HepG2 (cell line): ENCODE measurements at regions not wholly inside any gene's neighbourhood (a gene's known extent, or its start where the extent isn't known, plus 50 kb on each side); places are given as distances from the start of the nearest gene placed in this dataset.

Source experiments
- ATAC-seq: fragments of 200-7000 bp; cut with Tn5 transposase; 3 replicates; pipeline ENCODE4 v1.9.1; 2020; ENCODE audit warnings: mild to moderate bottlenecking, moderate library complexity
- BruUV-seq: library from RNA; stranded (reverse); fragments of 400-500 nt; replicated peaks from 2 replicates; lab custom pipeline; 2021; lab: Mats Ljungman, UMichigan
- CTCF ChIA-PET: fragments of 300-600 bp; formaldehyde crosslinking; extraction: SDS; loops from one replicate; lab custom pipeline; 2021; ENCODE audit warnings: low total read pairs, inconsistent platforms, low intra/inter-chr PET ratio; lab: Yijun Ruan, JAX
- POLR2A ChIA-PET: fragments of 350-600 bp; sonication (Branson Sonifier 250); formaldehyde crosslinking; loops from one replicate; lab custom pipeline; 2020; ENCODE audit warnings: antibody characterized with exemption, inconsistent platforms; lab: Yijun Ruan, JAX
- DNase-seq: peaks from one replicate; pipeline ENCODE4 v3.0.0-alpha.2; 2015; ENCODE audit warnings: low spot score
- FAIRE-seq: peaks from 3 replicates; lab custom pipeline; 2011; peaks lifted over from hg19 to GRCh38; lab: Jason Lieb, UNC
- H2AFZ ChIP-seq: one replicate; pipeline ENCODE4 v1.6.1; 2011; ENCODE audit warnings: low read length, inconsistent platforms
- H3K27ac ChIP-seq: fragments of 300-600 bp; 3 replicates; pipeline ENCODE4 v1.8.0; 2011; ENCODE audit warnings: mixed run types, mild to moderate bottlenecking, mixed read lengths, low read length, inconsistent platforms; ENCODE audit not compliant: insufficient read depth; ENCODE audit errors: extremely low read length
- H3K27me3 ChIP-seq, 2 experiments: fragments of 200-600 bp in 1 of 2; 2 replicates in 1 of 2; 3 replicates in 1 of 2; pipeline versions ENCODE4 v1.6.0 to v1.8.0; 2011; ENCODE audit warnings: low read length in 2 of 2, mild to moderate bottlenecking in 2 of 2, moderate library complexity in 2 of 2, inconsistent platforms in 1 of 2; ENCODE audit not compliant: insufficient read depth in 2 of 2, control insufficient read depth in 1 of 2
- H3K36me3 ChIP-seq, 2 experiments: fragments of 200-600 bp in 1 of 2; replicated peaks in 1 of 2; 2 replicates in 1 of 2; 3 replicates in 1 of 2; pipeline versions ENCODE4 v1.5.1 to v1.8.0; 2011; ENCODE audit warnings: low read length in 2 of 2, inconsistent platforms in 1 of 2; ENCODE audit not compliant: insufficient read depth in 2 of 2, control insufficient read depth in 1 of 2
- H3K4me1 ChIP-seq: 2 replicates; pipeline ENCODE4 v1.5.1; 2012; ENCODE audit warnings: low read length, inconsistent platforms; ENCODE audit not compliant: insufficient read depth
- H3K4me2 ChIP-seq: 2 replicates; pipeline ENCODE4 v1.6.0; 2011; ENCODE audit warnings: low read depth, low read length, inconsistent platforms
- H3K4me3 ChIP-seq, 3 experiments: fragments of 200-600 bp in 1 of 3; sonication (generic), shearing (Covaris generic) in 1 of 3; replicated peaks in 1 of 3; 2 replicates each; pipeline ENCODE4 v1.5.1; 2011 to 2016; ENCODE audit warnings: low read length in 3 of 3, inconsistent platforms in 2 of 3, low read depth in 2 of 3, mild to moderate bottlenecking in 2 of 3, control low read depth in 1 of 3, mixed read lengths in 1 of 3; ENCODE audit not compliant: insufficient read depth in 1 of 3
- H3K79me2 ChIP-seq: one replicate; pipeline ENCODE4 v1.6.1; 2011; ENCODE audit warnings: low read length, inconsistent platforms; ENCODE audit not compliant: insufficient read depth
- H3K9ac ChIP-seq: 2 replicates; pipeline ENCODE4 v1.6.0; 2011; ENCODE audit warnings: mild to moderate bottlenecking, low read depth, low read length, inconsistent platforms; ENCODE audit not compliant: insufficient read depth
- H3K9me3 ChIP-seq: 2 replicates; pipeline ENCODE4 v1.5.1; 2012; ENCODE audit warnings: mild to moderate bottlenecking, low read length
- H4K20me1 ChIP-seq: 2 replicates; pipeline ENCODE4 v1.6.0; 2011; ENCODE audit warnings: inconsistent platforms, mild to moderate bottlenecking, low read length, moderate library complexity; ENCODE audit not compliant: insufficient read depth
- BHLHE40 ChIP-seq: IDR thresholded peaks from 2 replicates; pipeline ENCODE4 v1.6.1; 2011; ENCODE audit warnings: low read length, improper control_type of control experiment
- ESRRA ChIP-seq: sonication (generic); formaldehyde crosslinking; IDR thresholded peaks from 2 replicates; pipeline ENCODE4 v1.5.1; 2020; ENCODE audit warnings: mild to moderate bottlenecking, low read depth, missing genetic modification reagents
- RNF2 ChIP-seq: fragments of 450-650 bp; conservative IDR thresholded peaks from 2 replicates; pipeline ENCODE4 v1.6.1; 2016; ENCODE audit warnings: low read depth
- SP140L ChIP-seq: sonication (generic); formaldehyde crosslinking; IDR thresholded peaks from 2 replicates; pipeline ENCODE4 v1.4.0; 2020; ENCODE audit warnings: missing genetic modification reagents, borderline replicate concordance
- TSC22D2 ChIP-seq: sonication (generic); formaldehyde crosslinking; IDR thresholded peaks from 2 replicates; pipeline ENCODE4 v1.5.1; 2020; ENCODE audit warnings: missing genetic modification reagents, mild to moderate bottlenecking, borderline replicate concordance
- ZFP62 ChIP-seq: sonication (generic); formaldehyde crosslinking; IDR thresholded peaks from 2 replicates; pipeline ENCODE4 v1.4.0; 2020; ENCODE audit warnings: missing genetic modification reagents
- ZSCAN22 ChIP-seq: sonication (generic); formaldehyde crosslinking; IDR thresholded peaks from 2 replicates; pipeline ENCODE4 v1.4.0; 2020; ENCODE audit warnings: mild to moderate bottlenecking, missing genetic modification reagents
- ZSCAN25 ChIP-seq: sonication (generic); formaldehyde crosslinking; IDR thresholded peaks from 2 replicates; pipeline ENCODE4 v1.8.0; 2022; ENCODE audit warnings: mild to moderate bottlenecking, missing genetic modification reagents
- WGBS: methylation state at CpG from one replicate; pipeline ENCODE4 v1.1.6; 2017; ENCODE audit warnings: low lambda C conversion rate; 5-methylcytosine and 5-hydroxymethylcytosine counted together
- in situ Hi-C: cut with HindIII; loops from 2 replicates; pipeline ENCODE4 v1.10.0; 2017; ENCODE audit warnings: low pct_unique_long_range_greater_than_20kb; ENCODE audit not compliant: extremely low pct_ligation_motif_present
- intact Hi-C: fragments of 100-400 bp; cut with micrococcal nuclease; formaldehyde crosslinking; loops from one replicate; pipeline ENCODE4 v1.10.0; 2022; ENCODE audit not compliant: unreplicated experiment
- TF ChIP-seq, protein P1 (sequence below): sonication (generic); formaldehyde crosslinking; IDR thresholded peaks from 2 replicates; pipeline ENCODE4 v1.4.0; 2020; ENCODE audit warnings: missing genetic modification reagents
- TF ChIP-seq, protein P2 (sequence below): sonication (generic); formaldehyde crosslinking; IDR thresholded peaks from 2 replicates; pipeline ENCODE4 v1.8.0; 2022; ENCODE audit warnings: mild to moderate bottlenecking, missing genetic modification reagents
- TF ChIP-seq, protein P3 (sequence below): sonication (generic); formaldehyde crosslinking; IDR thresholded peaks from 2 replicates; pipeline ENCODE4 v1.5.0; 2020; ENCODE audit warnings: missing genetic modification reagents, mild to moderate bottlenecking, borderline replicate concordance

DNA sequence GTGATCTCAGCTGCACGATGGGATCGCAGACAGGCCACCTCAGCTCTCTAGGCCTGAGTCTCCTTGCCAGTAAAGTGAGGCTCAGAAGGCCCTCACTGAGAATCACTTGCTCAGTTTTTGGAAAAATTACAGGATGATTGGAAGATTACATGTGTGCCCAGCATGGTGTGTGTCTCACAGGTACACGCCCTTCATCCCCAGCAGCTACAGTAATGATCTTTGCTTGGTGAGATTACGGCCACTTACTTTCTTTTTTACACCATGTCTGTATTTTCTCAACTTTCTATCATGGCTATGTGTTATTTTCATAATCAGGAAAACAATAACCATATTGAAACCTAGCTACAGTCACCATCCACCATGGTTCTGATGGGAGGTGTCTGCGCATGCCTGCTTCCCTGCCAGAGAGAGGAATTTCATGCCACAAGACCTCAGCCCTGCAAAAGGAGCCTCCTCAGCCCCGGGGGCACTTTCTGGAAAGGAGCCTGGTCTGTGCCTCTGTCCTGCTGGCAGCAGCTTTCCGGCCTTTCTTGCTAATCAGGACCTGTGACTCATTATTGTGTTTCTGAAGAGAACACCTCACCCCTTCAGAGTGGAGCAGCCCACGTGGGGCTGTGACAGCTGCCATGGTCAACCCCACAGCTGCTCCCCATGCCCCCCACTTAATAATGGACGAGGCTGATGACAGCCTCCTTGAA lies 64.2 kb upstream of the OLFM1 start:
- Histone ChIP-seq H3K36me3 (no peaks in the 10 kb centered on the region), H3K79me2 (no peaks in the 10 kb centered on the region), H3K27me3 (peaks cover 8 to 60% of the 10 kb centered on the region in 2 experiments; a peak in 4 of 5 replicates), H3K9me3 (no peaks in the 10 kb centered on the region), H3K9ac (no peak overlapping the region), H3K27ac (no peak overlapping the region), H3K4me2 (no peak overlapping the region), H2AFZ (no peak overlapping the region), H3K4me3 (no peak overlapping the region), H4K20me1 (no peaks in the 10 kb centered on the region), H3K4me1 (no peaks in the 10 kb centered on the region)
- DNase-seq, result no peak
- no peak for ATAC-seq
- BruUV-seq, result no TSS peak
- ChIA-PET POLR2A (no interaction called here), CTCF (no interaction called here)
- no peak for FAIRE-seq
- 20% methylated on average over 7 of the region's 9 CpGs for WGBS
- intact Hi-C loops, result no loop called here
- in situ Hi-C loops, result no loop called here
- TF ChIP-seq BHLHE40 (no peak), ZFP62 (CRISPR knock-in tag) (no peak), ZSCAN22 (CRISPR knock-in tag) (no peak), ESRRA (CRISPR knock-in tag) (no peak), TSC22D2 (CRISPR knock-in tag) (no peak), SP140L (CRISPR knock-in tag) (no peak), RNF2 (no peak), ZSCAN25 (CRISPR knock-in tag) (no peak)
- TF ChIP-seq, protein P1, sequence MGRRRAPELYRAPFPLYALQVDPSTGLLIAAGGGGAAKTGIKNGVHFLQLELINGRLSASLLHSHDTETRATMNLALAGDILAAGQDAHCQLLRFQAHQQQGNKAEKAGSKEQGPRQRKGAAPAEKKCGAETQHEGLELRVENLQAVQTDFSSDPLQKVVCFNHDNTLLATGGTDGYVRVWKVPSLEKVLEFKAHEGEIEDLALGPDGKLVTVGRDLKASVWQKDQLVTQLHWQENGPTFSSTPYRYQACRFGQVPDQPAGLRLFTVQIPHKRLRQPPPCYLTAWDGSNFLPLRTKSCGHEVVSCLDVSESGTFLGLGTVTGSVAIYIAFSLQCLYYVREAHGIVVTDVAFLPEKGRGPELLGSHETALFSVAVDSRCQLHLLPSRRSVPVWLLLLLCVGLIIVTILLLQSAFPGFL (CRISPR knock-in tag), result no peak
- TF ChIP-seq, protein P2, sequence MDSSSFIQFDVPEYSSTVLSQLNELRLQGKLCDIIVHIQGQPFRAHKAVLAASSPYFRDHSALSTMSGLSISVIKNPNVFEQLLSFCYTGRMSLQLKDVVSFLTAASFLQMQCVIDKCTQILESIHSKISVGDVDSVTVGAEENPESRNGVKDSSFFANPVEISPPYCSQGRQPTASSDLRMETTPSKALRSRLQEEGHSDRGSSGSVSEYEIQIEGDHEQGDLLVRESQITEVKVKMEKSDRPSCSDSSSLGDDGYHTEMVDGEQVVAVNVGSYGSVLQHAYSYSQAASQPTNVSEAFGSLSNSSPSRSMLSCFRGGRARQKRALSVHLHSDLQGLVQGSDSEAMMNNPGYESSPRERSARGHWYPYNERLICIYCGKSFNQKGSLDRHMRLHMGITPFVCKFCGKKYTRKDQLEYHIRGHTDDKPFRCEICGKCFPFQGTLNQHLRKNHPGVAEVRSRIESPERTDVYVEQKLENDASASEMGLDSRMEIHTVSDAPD (CRISPR knock-in tag), result no peak
- TF ChIP-seq, protein P3, sequence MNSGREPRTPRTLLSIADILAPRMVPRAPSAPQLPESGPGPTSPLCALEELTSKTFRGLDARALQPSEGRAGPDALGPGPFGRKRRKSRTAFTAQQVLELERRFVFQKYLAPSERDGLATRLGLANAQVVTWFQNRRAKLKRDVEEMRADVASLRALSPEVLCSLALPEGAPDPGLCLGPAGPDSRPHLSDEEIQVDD (CRISPR knock-in tag), result no peak
